Fibroblast of skin of left biceps (primary cell): ENCODE measurements at regions not wholly inside any gene's neighbourhood (a gene's known extent, or its start where the extent isn't known, plus 50 kb on each side); places are given as distances from the start of the nearest gene placed in this dataset.

Experiments used
- DNase-seq, 2 experiments: peaks; one replicate each; pipeline ENCODE4 v3.0.0-alpha.2; 2013; ENCODE audit warnings: low read depth in 2 of 2

- DNase-seq: no peak
Observed at GRCh38 chr9:551986-552929, 289.2 kb upstream of the DMRT1 start.

GRCh38 chr9:555493-555892 lies 286.0 kb upstream of the DMRT1 start:
- no peak for DNase-seq

GRCh38 chr9:556199-556598 lies 285.3 kb upstream of the DMRT1 start:
- DNase-seq: no peak

- no peak for DNase-seq
Observed at GRCh38 chr9:556675-557074, 284.8 kb upstream of the DMRT1 start.

- no peak for DNase-seq
Observed at GRCh38 chr9:557601-558201, 283.8 kb upstream of the DMRT1 start.

GRCh38 chr9:561427-561826 lies 280.1 kb upstream of the DMRT1 start:
- peak; percentile 10 to 13 for DNase-seq

- no peak for DNase-seq
Observed at GRCh38 chr9:563200-563599, 278.3 kb upstream of the DMRT1 start.

- DNase-seq: no peak
Observed at GRCh38 chr9:565528-565927, 276.0 kb upstream of the DMRT1 start.

GRCh38 chr9:567128-567746 lies 274.3 kb upstream of the DMRT1 start:
- DNase-seq: no peak

- DNase-seq: no peak
Observed at GRCh38 chr9:567747-568305, 273.7 kb upstream of the DMRT1 start.

- DNase-seq: no peak
Observed at GRCh38 chr9:569296-569695, 272.2 kb upstream of the DMRT1 start.

GRCh38 chr9:570187-570586 lies 271.3 kb upstream of the DMRT1 start:
- no peak for DNase-seq

- no peak for DNase-seq
Observed at GRCh38 chr9:571066-571465, 270.4 kb upstream of the DMRT1 start.

GRCh38 chr9:571741-572140 lies 269.8 kb upstream of the DMRT1 start:
- DNase-seq: no peak

GRCh38 chr9:573691-574410 lies 267.6 kb upstream of the DMRT1 start:
- DNase-seq: no peak

- no peak for DNase-seq
Observed at GRCh38 chr9:575139-575538, 266.4 kb upstream of the DMRT1 start.

GRCh38 chr9:580652-581342 lies 260.7 kb upstream of the DMRT1 start:
- DNase-seq: no peak

- no peak for DNase-seq
Observed at GRCh38 chr9:581673-582497, 259.6 kb upstream of the DMRT1 start.

- no peak for DNase-seq
Observed at GRCh38 chr9:582775-583174, 258.7 kb upstream of the DMRT1 start.

- no peak for DNase-seq
Observed at GRCh38 chr9:587527-587926, 254.0 kb upstream of the DMRT1 start.
